ENCODE measurements at regions not wholly inside any gene's neighbourhood (a gene's known extent, or its start where the extent isn't known, plus 50 kb on each side); places are given as distances from the start of the nearest gene placed in this dataset.
"Not testable (repeated sequence)": the region's sequence is repeated elsewhere in the genome, so short reads cannot be mapped to it uniquely, and the experiment has no call there.

- DNase-seq, result no peak
These were observed 546.4 kb upstream of the ARRDC3 start for GRCh38 chr5:91929522-91929817.

- DNase-seq, result no peak
These were observed 545.8 kb upstream of the ARRDC3 start for GRCh38 chr5:91928754-91929521.

- no peak for DNase-seq
These were observed 544.3 kb upstream of the ARRDC3 start for GRCh38 chr5:91927439-91927838.

DNA sequence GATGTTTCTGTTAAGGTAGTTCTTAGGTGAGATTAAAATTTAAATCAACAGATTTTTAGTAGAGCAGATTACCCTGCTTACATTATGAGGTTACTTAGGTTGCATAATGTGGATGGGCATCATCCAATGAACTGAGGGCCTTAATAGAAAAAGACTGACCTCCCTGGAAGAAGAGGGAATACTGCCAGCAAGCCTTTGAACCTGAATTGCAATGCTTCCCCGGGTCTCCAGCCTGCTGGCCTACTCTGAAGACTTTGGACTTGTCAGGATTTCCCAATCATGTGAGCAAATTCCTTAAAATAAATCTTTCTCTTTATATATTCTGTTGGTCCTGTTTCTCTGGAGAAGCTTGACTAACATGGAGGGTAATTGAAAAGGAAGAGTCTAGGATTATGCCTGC lies 542.1 kb upstream of the ARRDC3 start:
- no peak for DNase-seq

DNA sequence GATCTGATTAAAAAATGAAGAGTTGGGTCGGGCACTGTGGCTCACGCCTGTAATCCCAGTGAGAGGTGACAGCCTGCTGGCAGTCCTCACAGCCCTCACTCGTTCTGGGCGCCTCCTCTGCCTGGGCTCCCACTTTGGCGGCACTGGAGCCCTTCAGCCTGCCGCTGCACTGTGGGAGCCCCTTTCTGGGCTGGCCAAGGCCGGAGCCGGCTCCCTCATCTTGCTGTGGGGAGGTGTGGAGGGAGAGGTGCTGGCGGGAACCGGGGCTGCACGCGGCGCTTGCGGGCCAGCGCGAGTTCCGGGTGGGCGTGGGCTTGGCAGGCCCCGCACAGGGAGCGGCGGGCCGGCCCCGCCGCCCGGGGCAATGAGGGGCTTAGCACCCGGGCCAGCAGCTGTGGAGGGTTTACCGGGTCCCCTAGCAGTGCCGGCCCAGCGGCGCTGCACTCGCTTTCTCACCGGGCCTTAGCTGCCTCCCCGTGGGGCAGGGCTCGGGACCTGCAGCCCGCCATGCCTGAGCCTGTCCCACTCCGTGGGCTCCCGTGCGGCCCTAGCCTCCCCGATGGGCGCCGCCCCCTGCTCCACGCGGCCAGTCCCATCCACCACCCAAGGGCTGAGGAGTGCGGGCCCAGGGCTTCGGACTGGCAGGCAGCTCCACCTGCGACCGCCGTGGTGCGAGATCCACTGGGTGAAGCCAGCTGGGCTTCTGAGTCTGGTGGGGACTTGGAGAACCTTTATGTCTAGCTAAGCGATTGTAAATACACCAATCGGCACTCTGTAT lies 534.1 kb upstream of the ARRDC3 start:
- DNase-seq, result not testable (repeated sequence)

DNA sequence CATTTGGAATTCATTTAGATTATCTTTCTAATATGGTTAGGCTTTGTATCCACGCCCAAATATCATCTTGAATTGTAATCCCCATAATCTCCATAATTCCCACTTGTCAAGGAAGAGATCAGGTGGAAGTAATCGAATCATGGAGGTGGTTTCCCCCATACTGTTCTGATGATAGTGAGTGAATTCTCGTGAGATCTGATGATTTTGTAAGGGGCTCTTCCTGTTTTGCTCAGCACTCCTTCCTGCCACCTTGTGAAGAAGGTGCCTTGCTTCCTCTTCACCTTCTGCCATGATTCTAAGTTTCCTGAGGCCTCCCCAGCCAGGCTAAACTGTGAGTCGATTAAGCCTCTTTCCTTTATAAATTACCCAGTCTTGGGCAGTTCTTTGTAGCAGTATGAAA lies 527.5 kb upstream of the ARRDC3 start:
- no peak for DNase-seq

DNA sequence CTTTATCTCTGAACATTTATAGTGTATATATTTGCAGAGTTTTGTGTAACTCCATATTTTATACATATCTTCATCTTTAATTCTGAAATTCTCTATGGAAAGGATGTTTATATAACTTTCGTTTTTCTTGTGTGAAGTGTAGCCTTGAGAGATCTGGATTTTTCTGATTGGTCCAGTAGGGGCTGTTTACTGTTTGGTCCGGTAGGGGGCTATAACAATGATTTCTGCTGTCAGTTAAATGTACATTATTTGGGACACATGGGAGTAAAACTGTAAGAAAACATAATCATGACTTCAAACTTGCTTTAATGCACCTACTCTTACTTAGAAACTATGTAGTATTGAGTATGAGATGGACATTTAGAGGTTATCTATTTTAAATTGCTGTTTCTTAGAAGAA lies 527.1 kb upstream of the ARRDC3 start:
- DNase-seq, result no peak

DNA sequence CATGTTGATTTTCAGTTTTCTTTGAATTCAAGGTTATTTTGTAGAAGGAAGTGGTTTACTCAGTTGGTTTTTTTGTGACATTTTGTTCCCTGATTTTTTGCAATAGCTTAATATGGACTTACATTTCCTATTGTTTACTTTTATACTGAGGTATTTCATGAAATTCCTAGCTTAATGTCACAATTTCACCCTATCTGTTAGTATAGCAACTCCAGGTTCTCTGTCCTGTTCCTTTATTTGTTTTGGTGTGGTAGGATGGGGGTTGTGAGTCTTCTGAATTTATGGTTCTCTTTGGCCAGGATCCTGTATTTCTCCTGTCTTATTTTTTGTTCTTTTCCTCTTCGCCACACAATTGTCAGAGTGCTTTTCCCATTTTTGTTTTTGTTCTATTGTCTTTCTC lies 523.4 kb upstream of the ARRDC3 start:
- no peak for DNase-seq

- DNase-seq, result no peak
These were observed 522.9 kb upstream of the ARRDC3 start for GRCh38 chr5:91906027-91906426.

- no peak for DNase-seq
These were observed 515.8 kb upstream of the ARRDC3 start for GRCh38 chr5:91898898-91899297.

- no peak for DNase-seq
These were observed 514.9 kb upstream of the ARRDC3 start for GRCh38 chr5:91898019-91898418.

GRCh38 chr5:91888810-91889209 lies 505.7 kb upstream of the ARRDC3 start:
- no peak for DNase-seq

- DNase-seq, result no peak
These were observed 502.5 kb upstream of the ARRDC3 start for GRCh38 chr5:91885291-91886265.

GRCh38 chr5:91884036-91884435 lies 500.9 kb upstream of the ARRDC3 start:
- no peak for DNase-seq

DNA sequence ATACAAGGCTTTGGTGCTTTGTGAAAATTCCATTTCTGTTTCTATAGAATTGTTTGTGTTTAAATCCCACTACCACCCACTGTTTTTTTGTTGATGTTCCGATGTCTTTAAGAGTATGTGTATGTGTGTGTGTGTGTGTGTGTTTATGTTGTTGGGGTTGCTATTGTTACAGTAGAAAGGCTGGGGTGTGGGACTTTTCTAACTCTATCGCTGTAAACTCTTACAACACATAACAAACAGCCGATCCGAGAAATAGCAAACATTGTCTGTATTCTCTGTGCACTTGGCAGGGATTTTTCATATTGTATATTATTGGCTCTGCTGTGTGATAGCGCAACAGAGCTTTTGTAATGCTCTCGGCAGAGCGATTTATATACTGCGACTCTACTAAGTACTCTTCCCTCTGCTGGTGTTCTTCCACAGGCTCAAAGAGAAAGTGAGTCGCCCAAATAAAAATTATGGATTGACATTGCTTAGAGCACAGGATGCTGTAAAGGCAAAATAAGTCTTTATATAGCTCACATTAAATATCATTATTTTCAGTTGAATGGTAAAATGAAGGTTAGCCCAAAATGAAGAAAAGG lies 492.2 kb upstream of the ARRDC3 start:
- DNase-seq, result peak; percentile 25

DNA sequence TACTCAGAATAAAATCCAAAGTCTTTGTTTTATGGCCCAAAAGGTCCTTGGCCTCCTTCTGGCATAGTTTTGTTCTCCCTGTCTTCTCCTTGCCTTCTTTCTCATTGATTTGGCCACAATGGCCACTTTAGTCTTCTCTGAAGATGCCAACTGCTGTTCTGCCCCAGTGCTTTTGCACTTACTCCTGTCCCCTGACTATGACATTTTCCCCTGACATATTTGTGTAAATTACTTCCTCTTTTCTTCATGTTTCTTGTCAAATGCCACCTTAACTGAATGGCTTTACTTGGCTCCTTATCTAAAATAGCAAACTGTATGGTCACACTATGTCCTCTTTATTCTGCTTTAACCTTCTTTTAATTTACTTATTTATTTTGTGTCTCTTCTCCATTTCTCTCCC lies 484.7 kb upstream of the ARRDC3 start:
- no peak for DNase-seq

- DNase-seq, result no peak
These were observed 482.8 kb upstream of the ARRDC3 start for GRCh38 chr5:91865915-91866314.

GRCh38 chr5:91864962-91865361 lies 481.8 kb upstream of the ARRDC3 start:
- DNase-seq, result peak; percentile 16

- DNase-seq, result no peak
These were observed 468.6 kb upstream of the ARRDC3 start for GRCh38 chr5:91851670-91852069.

DNA sequence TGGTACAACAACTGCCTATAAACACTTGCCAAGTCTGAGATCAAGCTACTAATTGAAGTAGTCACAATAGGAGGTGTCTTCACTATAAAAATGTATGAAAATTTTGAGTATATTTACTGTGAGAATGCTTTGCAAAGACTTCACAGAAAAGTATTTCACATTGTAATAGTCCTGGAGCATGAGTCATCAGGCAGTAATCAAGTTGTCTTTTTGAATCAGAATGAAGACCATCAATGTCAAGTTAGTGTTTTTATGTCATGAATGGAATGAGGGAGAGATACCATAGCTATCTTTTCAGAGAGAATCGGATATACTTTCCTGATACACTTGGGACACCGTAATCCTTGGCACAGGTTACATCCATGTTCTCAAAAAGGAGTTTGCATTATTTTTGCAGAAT lies 466.9 kb upstream of the ARRDC3 start:
- DNase-seq, result no peak

GRCh38 chr5:91849069-91849468 lies 466.0 kb upstream of the ARRDC3 start:
- DNase-seq, result no peak

- no peak for DNase-seq
These were observed 465.3 kb upstream of the ARRDC3 start for GRCh38 chr5:91848453-91848852.
